ENCODE measurements at regions not wholly inside any gene's neighbourhood (a gene's known extent, or its start where the extent isn't known, plus 50 kb on each side); places are given as distances from the start of the nearest gene placed in this dataset.

DNA sequence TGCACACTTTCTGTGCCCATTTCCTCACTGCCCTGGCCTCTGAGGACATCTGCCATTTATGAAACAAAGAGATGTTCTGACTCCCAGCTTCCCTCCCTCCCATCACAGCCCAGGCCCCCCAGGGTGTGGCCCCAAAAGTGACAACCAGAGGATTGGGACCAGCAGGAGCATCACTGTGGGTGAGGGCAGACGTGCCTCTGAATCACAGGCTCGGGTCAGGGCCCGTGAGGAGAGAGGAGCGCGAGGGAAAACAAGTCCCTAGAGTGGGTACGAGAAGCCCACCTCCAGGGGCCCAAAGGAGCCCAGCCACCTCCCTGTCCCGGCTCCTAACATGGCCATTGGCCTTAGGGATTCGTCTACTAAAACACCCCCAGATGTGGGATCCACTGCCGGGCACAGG, 138.0 kb upstream of the FSTL4 start:
- no peaks in the 10 kb centered on the region for H3K27me3 ChIP-seq (ENCODE audit: insufficient read depth, poor library complexity, severe bottlenecking)
- DNase-seq (ENCODE audit: low read depth in 1 of 2, low spot score in 1 of 2) = no peak
- no peak overlapping the region for H3K4me3 ChIP-seq (replicated peaks; ENCODE audit: insufficient read depth, low read length)
- no peak for TF ChIP-seq POLR2AphosphoS5 (IDR thresholded peaks at IDR 0.05; ENCODE audit: low read depth)
- TF ChIP-seq, protein P1, sequence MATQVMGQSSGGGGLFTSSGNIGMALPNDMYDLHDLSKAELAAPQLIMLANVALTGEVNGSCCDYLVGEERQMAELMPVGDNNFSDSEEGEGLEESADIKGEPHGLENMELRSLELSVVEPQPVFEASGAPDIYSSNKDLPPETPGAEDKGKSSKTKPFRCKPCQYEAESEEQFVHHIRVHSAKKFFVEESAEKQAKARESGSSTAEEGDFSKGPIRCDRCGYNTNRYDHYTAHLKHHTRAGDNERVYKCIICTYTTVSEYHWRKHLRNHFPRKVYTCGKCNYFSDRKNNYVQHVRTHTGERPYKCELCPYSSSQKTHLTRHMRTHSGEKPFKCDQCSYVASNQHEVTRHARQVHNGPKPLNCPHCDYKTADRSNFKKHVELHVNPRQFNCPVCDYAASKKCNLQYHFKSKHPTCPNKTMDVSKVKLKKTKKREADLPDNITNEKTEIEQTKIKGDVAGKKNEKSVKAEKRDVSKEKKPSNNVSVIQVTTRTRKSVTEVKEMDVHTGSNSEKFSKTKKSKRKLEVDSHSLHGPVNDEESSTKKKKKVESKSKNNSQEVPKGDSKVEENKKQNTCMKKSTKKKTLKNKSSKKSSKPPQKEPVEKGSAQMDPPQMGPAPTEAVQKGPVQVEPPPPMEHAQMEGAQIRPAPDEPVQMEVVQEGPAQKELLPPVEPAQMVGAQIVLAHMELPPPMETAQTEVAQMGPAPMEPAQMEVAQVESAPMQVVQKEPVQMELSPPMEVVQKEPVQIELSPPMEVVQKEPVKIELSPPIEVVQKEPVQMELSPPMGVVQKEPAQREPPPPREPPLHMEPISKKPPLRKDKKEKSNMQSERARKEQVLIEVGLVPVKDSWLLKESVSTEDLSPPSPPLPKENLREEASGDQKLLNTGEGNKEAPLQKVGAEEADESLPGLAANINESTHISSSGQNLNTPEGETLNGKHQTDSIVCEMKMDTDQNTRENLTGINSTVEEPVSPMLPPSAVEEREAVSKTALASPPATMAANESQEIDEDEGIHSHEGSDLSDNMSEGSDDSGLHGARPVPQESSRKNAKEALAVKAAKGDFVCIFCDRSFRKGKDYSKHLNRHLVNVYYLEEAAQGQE (IDR thresholded peaks at IDR 0.05; ENCODE audit: insufficient replicate concordance, low read depth) = no peak
- TF ChIP-seq GABPA (IDR thresholded peaks at IDR 0.05; ENCODE audit: low read depth) = no peak
- TF ChIP-seq SPI1 (IDR thresholded peaks at IDR 0.05; ENCODE audit: borderline replicate concordance, low read depth) = no peak
- TF ChIP-seq, protein P2, sequence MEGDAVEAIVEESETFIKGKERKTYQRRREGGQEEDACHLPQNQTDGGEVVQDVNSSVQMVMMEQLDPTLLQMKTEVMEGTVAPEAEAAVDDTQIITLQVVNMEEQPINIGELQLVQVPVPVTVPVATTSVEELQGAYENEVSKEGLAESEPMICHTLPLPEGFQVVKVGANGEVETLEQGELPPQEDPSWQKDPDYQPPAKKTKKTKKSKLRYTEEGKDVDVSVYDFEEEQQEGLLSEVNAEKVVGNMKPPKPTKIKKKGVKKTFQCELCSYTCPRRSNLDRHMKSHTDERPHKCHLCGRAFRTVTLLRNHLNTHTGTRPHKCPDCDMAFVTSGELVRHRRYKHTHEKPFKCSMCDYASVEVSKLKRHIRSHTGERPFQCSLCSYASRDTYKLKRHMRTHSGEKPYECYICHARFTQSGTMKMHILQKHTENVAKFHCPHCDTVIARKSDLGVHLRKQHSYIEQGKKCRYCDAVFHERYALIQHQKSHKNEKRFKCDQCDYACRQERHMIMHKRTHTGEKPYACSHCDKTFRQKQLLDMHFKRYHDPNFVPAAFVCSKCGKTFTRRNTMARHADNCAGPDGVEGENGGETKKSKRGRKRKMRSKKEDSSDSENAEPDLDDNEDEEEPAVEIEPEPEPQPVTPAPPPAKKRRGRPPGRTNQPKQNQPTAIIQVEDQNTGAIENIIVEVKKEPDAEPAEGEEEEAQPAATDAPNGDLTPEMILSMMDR (IDR thresholded peaks at IDR 0.05; ENCODE audit: insufficient read depth, low read length) = no peak
- no peak overlapping the region for H3K27ac ChIP-seq (replicated peaks)

DNA sequence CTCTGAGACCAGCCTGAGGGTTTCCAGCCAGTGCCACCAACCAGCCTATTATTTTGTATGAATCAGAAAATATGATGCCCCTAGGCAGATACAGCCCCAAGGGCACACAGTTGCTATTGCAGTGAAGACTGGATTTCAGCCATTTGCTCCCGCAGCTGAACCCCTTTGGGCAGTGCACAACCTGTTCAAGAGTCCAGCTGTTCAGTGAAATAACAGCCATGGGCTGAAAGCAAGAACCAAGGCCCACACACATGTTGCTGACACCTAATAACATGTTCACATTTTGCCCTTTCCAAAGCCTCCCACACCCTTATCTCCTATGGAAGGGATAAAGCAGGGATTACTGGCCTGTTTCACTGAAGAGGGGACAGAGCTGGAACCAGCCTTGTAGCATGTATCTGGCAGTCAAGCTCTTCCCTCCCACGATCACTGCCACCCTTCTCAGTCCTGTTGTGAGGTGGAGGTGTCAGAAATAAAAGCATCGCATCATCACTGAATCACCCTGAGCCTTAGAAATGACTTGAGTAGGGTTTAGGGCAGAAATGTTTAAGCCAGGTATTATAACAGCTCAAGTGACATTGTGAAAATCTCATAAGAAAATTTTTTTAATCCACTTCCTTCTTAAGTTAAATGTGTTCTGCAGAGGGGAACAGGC, 137.1 kb upstream of the FSTL4 start:
- Histone ChIP-seq H3K27ac (replicated peaks) (no peak overlapping the region), H3K4me3 (replicated peaks; ENCODE audit: insufficient read depth, low read length) (no peak overlapping the region), H3K27me3 (ENCODE audit: insufficient read depth, poor library complexity, severe bottlenecking) (no peaks in the 10 kb centered on the region)
- TF ChIP-seq SPI1 (IDR thresholded peaks at IDR 0.05; ENCODE audit: borderline replicate concordance, low read depth) (no peak), POLR2AphosphoS5 (IDR thresholded peaks at IDR 0.05; ENCODE audit: low read depth) (no peak), GABPA (IDR thresholded peaks at IDR 0.05; ENCODE audit: low read depth) (no peak)
- TF ChIP-seq, protein P2 (IDR thresholded peaks at IDR 0.05; ENCODE audit: insufficient read depth, low read length) = no peak
- TF ChIP-seq, protein P1 (IDR thresholded peaks at IDR 0.05; ENCODE audit: insufficient replicate concordance, low read depth) = no peak
- no peak for DNase-seq (ENCODE audit: low read depth in 1 of 2, low spot score in 1 of 2)

DNA sequence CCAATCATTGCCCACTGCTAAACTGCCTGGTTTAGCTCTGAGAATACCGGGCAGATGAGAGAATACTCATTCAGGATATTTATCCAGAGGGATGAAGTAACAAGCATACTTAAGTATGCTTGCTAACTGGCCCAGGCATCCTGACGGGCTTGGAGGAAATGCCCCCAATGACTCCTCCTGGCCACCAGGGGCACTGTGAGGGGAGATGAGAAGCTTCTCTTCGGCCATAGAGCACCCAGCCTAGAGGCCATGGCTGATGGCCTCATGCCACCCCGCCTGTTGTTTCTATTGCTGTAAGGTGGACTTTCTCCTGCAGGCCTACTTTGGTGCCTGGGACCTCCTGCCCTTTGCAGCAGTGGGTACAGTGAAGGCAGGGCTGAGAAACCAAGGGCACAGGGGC, 134.5 kb upstream of the FSTL4 start:
- Histone ChIP-seq H3K4me3 (replicated peaks; ENCODE audit: insufficient read depth, low read length) (no peak overlapping the region), H3K27me3 (ENCODE audit: insufficient read depth, poor library complexity, severe bottlenecking) (no peaks in the 10 kb centered on the region), H3K27ac (replicated peaks) (no peak overlapping the region)
- DNase-seq (ENCODE audit: low read depth in 1 of 2, low spot score in 1 of 2) = no peak
- TF ChIP-seq SPI1 (IDR thresholded peaks at IDR 0.05; ENCODE audit: borderline replicate concordance, low read depth) = no peak
- TF ChIP-seq POLR2AphosphoS5 (IDR thresholded peaks at IDR 0.05; ENCODE audit: low read depth) = no peak
- TF ChIP-seq GABPA (IDR thresholded peaks at IDR 0.05; ENCODE audit: low read depth) = no peak
- TF ChIP-seq, protein P2 (IDR thresholded peaks at IDR 0.05; ENCODE audit: insufficient read depth, low read length) = no peak
- TF ChIP-seq, protein P1 (IDR thresholded peaks at IDR 0.05; ENCODE audit: insufficient replicate concordance, low read depth) = no peak

All from HL-60 (cell line).